VCaP (cell line): ENCODE measurements at regions not wholly inside any gene's neighbourhood (a gene's known extent, or its start where the extent isn't known, plus 50 kb on each side); places are given as distances from the start of the nearest gene placed in this dataset.
"Not testable (repeated sequence)": the region's sequence is repeated elsewhere in the genome, so short reads cannot be mapped to it uniquely, and the experiment has no call there.

Source experiments
- H3K27ac ChIP-seq: fragments of 450-650 bp; 2 replicates; pipeline ENCODE4 v1.5.1; 2017
- TF ChIP-seq, protein P1 (sequence below): fragments of 450-650 bp; conservative IDR thresholded peaks from 2 replicates; pipeline ENCODE4 v1.5.1; 2017; ENCODE audit warnings: mild to moderate bottlenecking, moderate library complexity

DNA sequence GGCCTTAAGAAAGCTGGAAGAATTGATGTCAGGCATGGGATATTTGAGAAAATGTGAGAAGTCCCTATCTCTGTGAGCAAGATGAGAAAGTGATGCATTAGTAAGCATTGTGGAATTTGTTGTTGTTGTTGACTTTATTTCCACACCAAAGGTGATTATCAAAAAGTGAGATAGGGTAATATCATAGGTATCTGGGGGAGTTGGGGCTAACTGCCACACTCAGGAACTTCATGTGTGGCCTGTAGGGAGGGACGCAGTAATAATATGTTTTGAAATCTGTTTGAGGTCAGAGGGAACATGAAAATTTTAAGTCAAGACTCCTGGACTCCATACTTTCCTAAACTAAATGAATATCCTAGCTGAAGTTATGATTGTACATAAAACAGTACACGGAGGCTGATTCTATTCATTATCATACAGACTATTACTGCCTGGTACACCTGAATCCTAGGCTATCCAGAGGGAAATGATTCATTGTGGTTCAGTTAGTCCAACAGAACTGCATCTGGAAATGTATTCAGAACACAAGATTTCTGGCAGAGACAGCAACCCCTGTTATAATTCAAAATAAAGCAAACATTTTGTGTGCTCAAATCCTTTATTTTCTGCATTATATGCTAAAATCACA is 304.8 kb downstream of the CPS1 start:
- TF ChIP-seq, protein P1, sequence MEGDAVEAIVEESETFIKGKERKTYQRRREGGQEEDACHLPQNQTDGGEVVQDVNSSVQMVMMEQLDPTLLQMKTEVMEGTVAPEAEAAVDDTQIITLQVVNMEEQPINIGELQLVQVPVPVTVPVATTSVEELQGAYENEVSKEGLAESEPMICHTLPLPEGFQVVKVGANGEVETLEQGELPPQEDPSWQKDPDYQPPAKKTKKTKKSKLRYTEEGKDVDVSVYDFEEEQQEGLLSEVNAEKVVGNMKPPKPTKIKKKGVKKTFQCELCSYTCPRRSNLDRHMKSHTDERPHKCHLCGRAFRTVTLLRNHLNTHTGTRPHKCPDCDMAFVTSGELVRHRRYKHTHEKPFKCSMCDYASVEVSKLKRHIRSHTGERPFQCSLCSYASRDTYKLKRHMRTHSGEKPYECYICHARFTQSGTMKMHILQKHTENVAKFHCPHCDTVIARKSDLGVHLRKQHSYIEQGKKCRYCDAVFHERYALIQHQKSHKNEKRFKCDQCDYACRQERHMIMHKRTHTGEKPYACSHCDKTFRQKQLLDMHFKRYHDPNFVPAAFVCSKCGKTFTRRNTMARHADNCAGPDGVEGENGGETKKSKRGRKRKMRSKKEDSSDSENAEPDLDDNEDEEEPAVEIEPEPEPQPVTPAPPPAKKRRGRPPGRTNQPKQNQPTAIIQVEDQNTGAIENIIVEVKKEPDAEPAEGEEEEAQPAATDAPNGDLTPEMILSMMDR: no peak
- peak overlapping the region; percentile 35; the same call in 1 of the 2 replicates for H3K27ac ChIP-seq

DNA sequence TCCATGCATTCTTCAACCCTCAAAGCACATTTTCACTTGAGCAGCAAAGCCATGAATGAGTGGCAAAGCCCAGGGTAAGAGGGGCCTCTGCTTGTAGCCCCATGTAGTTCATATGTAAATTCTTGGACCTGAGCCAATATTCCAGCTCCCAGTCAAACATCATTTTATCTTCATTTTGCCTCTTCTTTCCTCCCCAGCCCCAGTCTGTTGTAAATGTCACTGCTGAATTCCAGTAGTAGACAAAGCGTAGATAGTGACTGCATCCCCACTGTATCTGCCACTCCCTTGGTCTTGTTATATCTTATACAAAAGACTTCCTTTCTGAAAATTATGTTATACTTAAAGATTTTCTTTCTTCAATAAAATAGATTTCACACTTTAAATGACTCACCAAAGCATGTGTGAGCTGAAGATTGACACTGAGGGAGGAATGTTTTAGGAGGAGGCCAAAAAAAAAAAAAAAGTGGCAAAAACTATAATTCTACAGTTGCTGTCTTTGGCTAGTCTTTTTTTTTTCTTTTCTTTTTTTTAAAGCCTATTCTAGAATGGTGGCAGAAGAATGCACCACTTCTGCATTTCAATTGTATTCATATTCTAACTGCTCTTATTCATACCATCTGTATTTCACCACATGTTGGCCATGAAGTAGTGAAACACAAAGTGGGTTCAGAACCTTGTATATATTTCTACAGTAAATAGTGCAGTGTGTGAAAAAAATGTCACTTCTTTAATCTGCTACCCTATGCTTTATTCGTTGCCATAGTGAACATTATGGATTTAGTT is 306.1 kb downstream of the CPS1 start:
- TF ChIP-seq, protein P1: no peak
- H3K27ac ChIP-seq: no peak overlapping the region

DNA sequence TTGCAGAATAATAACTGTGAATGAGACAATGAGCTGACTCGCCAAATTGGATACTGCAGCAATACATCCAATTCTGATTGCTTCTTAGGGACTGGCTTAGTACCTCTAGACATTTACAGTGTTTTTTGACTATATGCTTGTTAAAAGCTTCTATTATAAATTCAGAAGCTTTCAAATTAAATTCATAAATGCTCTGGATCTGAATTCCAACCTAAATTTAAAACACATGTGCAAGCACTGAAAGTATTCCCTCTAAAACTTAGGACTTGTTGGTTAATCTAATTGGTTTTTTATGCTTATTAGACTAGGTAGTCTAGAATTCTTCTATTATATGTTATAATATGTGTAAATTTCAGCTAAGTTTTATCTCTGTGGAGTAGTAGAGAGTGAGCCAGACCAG is 306.9 kb downstream of the CPS1 start:
- H3K27ac ChIP-seq: no peak overlapping the region
- TF ChIP-seq, protein P1: no peak

DNA sequence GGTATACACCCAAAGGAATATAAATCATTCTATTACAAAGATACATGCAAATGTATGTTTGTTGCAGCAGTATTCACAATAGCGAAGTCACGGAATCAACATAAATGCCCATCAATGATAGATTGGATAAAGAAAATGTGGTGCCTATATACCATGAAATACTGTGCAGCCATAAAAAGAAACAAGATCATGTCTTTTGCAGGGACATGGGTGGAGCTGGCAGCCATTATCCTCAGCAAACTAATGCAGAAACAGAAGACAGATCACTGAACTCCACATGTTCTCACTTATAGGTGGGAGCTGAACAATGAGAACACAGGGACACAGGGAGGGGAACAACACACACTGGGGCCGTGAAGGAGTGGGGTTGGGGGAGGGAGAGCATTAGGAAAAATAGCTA is 315.2 kb downstream of the CPS1 start:
- not testable (repeated sequence) for H3K27ac ChIP-seq

DNA sequence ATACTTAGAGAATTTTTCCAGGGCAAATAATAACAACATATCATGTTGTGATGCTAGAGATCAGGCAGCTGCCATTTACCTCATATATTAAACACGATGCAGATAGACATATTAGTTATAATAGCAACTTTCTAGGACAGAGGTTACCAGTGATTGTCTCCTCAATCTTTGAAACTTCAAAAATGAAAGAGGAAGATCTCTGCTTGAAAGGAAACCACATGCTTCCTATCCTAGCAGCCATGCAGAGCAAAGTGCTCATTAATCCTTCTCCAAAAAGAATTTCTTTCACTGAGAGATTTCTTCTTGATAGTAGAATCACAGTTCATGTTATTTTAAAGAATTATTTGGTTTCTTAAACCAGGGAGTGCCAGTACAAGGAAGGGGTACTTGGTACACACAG is 317.2 kb downstream of the CPS1 start:
- TF ChIP-seq, protein P1: no peak
- H3K27ac ChIP-seq: no peak overlapping the region

DNA sequence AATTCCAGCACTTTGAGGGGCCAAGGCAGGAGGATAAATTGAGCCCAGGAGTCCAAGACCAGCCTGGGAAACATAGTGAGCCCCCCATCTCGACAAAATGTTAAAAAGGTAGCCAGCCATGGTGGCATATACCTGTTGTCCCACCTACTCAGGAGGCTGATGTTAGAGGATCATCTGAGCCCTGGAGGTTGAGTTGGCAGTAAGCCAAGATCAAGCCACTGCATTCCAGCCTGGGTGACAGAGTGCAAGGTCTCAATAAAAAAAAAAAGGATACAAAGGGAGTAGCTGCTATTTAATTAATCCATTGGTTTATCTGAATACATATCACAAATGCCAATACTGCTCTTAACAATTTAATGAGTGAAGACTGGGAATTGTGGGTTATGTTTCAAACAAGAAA is 327.8 kb downstream of the CPS1 start:
- H3K27ac ChIP-seq: no peak overlapping the region
- TF ChIP-seq, protein P1: no peak

DNA sequence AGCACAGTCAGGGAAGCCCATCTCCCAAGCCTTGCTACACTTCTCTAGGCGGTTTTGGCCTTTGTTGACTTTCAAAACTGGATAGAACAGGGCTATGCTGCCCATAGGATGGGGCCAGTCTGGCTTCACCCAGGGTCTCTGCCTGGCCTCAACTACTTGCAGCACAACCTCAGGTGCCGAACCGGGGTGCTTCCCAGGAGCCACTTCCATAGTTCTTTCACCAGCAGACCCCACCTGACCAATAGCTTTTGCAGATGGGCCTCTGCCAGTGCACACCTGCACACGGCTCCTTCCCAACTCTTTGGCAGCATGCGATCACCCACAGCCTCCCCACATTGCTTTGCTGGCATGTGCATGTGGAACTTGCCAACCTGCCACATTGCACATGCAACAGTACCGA is 331.6 kb downstream of the CPS1 start:
- H3K27ac ChIP-seq: no peak overlapping the region
- TF ChIP-seq, protein P1: no peak

DNA sequence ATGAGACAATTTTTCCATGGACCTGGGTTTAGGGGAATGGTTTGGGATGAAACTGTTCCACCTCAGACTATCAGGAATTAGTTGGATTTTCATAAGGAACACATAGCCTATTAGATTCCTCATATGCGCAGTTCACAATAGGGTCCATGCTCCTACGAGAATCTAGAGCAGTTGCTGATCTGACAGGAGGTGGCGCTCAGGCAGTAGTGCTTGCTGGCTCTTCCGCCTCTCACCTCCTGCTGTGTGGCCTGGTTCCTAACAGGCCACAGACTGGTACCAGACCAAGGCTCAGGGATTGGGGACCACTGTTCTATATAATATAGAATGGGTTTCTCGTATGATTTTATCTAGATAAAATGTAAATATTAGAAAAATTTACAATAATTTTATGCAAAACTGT is 338.7 kb downstream of the CPS1 start:
- TF ChIP-seq, protein P1: no peak

More for the DNA sequence above, 338.7 kb downstream of the CPS1 start:
- H3K27ac ChIP-seq: no peak overlapping the region
